RWPE1 (cell line): ENCODE measurements at regions not wholly inside any gene's neighbourhood (a gene's known extent, or its start where the extent isn't known, plus 50 kb on each side); places are given as distances from the start of the nearest gene placed in this dataset.
A peak's percentile ranks its signal among the peaks of the same experiment; 100 is the strongest.

Source experiments
- CTCF ChIA-PET: fragments of 350-600 bp; sonication (Branson Sonifier 250); formaldehyde crosslinking; extraction: SDS; loops from one replicate; lab custom pipeline; 2021; lab: Yijun Ruan, JAX
- POLR2A ChIA-PET: fragments of 400-600 bp; formaldehyde crosslinking; extraction: SDS; loops from one replicate; lab custom pipeline; 2020; ENCODE audit warnings: antibody characterized with exemption; ENCODE audit not compliant: low non-redundant PET; lab: Yijun Ruan, JAX
- DNase-seq: peaks from one replicate; pipeline ENCODE4 v3.0.0; 2012; ENCODE audit warnings: low spot score
- H3K27ac ChIP-seq: fragments of 450-650 bp; 2 replicates; pipeline ENCODE4 v1.5.1; 2017
- TF ChIP-seq, protein P1 (sequence below): fragments of 450-650 bp; conservative IDR thresholded peaks from 2 replicates; pipeline ENCODE4 v1.5.1; 2017; ENCODE audit warnings: low read depth, mild to moderate bottlenecking

DNA sequence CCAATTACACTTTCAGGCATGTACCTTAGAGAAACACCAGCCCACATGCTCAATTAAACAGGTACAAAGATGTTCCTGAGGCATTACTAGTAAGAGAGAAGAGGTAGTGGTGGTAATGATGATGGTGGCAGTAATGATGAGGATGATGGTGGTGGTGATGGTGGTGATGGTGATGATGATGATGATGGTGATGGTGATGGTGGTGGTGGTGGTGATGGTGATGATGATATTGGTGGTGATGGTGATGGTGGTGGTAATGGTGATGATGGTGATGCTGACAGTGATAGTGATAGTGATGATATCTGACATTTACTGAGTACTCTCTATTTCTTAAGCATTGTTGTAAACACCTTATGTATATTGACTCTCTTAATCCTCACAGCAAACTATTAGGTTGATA, 318.4 kb downstream of the NSG2 start:
- TF ChIP-seq, protein P1, sequence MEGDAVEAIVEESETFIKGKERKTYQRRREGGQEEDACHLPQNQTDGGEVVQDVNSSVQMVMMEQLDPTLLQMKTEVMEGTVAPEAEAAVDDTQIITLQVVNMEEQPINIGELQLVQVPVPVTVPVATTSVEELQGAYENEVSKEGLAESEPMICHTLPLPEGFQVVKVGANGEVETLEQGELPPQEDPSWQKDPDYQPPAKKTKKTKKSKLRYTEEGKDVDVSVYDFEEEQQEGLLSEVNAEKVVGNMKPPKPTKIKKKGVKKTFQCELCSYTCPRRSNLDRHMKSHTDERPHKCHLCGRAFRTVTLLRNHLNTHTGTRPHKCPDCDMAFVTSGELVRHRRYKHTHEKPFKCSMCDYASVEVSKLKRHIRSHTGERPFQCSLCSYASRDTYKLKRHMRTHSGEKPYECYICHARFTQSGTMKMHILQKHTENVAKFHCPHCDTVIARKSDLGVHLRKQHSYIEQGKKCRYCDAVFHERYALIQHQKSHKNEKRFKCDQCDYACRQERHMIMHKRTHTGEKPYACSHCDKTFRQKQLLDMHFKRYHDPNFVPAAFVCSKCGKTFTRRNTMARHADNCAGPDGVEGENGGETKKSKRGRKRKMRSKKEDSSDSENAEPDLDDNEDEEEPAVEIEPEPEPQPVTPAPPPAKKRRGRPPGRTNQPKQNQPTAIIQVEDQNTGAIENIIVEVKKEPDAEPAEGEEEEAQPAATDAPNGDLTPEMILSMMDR: no peak
- ChIA-PET POLR2A (no interaction called here), CTCF (no interaction called here)
- H3K27ac ChIP-seq: no peak overlapping the region
- no peak for DNase-seq

DNA sequence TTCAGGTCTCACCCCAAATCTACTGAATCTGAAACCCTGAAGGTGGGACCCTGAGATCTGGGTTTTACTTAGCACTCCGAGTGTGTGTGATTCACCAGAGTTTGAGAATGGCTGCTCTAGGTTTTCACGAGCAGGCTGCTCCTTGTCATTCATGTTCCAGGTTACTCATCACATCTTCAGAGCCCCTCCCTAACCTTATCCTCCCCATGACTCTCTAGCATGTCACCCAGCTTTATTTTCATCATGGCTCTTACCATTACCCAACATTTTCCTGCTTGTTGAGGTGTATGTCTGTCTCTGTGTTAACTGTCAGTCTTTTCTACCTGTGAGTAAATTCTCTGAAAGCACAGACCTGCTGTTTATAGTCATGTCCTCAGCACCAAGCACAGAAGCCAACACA, 319.2 kb downstream of the NSG2 start:
- TF ChIP-seq, protein P1: no peak
- peak; percentile 48 for DNase-seq
- no peak overlapping the region for H3K27ac ChIP-seq
- CTCF ChIA-PET: no interaction called here
- POLR2A ChIA-PET: no interaction called here

DNA sequence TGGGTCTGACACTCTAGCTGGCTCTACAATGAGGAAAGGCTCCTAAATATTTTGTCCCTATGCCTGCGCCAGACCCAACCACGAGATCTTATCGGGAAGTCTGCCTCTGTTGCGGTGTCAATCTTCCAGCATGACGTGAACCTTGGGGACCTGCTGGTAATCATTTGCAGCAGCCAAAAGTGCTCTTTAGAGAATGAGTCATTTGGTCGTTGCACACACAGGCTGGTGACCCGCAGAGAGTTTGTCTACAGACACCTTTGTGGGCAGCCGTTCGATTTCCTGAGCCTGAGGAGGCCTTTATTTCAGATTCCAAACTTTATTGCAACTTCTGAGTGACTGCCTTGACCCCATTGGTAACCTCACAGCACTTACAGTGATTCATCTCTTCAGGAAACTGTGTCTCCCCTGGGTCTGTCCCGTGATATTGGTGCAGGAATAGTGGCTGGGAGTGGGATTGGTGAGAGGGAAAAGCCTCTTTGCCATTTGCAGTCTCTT, 326.1 kb downstream of the NSG2 start:
- DNase-seq: no peak
- CTCF ChIA-PET: no interaction called here
- TF ChIP-seq, protein P1: no peak
- peak overlapping the region; percentile 9; the same call in 1 of the 2 replicates for H3K27ac ChIP-seq
- POLR2A ChIA-PET: no interaction called here

DNA sequence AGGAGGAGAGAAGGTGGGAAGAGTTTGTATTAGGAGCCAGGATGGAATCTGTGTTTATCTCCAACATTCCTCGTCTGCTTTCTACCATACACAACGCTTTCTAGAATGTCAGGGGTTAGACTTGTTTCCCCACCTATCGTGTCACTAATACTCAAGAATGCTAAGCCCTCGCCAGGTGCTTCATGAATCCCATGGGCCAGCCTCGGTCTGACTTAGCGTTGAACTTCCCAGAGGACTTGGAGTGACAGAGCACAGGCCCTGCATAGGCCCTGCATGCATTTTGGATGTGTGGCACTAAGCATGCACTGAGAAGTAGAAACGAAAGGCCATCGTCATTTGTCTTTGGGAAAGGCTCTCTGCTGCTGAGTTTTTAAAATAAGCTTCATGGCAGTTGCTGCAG, 328.7 kb downstream of the NSG2 start:
- ChIA-PET POLR2A (no interaction called here), CTCF (interaction anchor here (0.6 to 1.4 kb wide), 2 partner anchors 47 to 108 kb away, joined by 3 to 5 read pairs; no protein-coding TSS in a partner anchor)
- no peak for DNase-seq
- H3K27ac ChIP-seq: no peak overlapping the region
- TF ChIP-seq, protein P1: no peak

DNA sequence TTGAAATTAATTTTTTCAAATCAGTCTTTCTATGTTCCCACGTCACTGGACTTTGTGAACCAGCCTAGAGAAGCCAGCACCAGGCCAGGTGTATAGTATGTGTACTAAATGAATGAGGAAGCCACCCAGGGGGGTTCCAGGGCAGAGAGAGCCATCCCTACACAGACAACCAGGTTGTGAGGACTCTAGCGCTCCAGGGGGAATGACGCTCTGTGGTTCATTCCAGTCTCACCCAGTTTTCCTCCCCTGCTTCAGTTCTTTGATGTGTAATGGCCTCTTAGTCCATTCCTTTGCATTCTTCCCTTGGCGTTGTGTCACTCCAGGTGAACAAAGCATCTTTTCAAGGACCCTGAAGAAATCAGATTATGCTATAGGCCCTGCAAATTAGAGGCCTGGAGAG, 330.6 kb downstream of the NSG2 start:
- TF ChIP-seq, protein P1: no peak
- CTCF ChIA-PET: no interaction called here
- no peak overlapping the region for H3K27ac ChIP-seq
- POLR2A ChIA-PET: no interaction called here
- no peak for DNase-seq

DNA sequence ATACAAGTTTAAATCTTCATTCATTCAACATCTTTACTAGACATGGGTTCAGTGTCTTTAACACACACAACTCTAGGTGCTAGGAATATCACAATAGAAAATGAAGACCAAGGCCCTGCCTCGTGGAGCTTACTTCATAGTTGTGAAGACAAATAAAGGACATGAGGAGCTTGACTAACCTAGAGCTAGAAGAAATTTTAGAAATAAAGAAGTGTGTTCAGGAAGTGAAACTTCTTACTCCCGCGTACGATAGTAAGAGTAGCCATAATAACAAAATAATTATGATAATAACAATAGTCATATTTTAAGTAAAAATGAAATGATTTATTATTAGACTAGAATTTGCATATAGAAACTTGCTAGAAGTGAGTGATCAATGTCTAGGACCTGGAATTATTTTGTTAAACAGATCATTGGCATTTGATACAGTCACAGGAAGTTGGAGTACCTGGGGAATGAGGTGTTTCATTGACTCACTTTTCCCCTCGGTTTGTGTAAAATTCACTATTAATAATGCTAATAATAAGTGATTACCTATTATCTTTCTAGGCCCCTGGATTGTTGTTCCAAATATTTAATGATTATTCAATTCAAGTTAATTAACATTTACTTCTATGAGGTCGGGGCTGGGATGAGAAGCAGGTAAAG, 331.3 kb downstream of the NSG2 start:
- DNase-seq: no peak
- H3K27ac ChIP-seq: no peak overlapping the region
- TF ChIP-seq, protein P1: no peak
- CTCF ChIA-PET: interaction anchor here (0.6 to 0.7 kb wide), 2 partner anchors 43 to 462 kb away, joined by 3 to 4 read pairs; no protein-coding TSS in a partner anchor
- POLR2A ChIA-PET: no interaction called here
